ENCODE measurements at regions not wholly inside any gene's neighbourhood (a gene's known extent, or its start where the extent isn't known, plus 50 kb on each side); places are given as distances from the start of the nearest gene placed in this dataset.

GRCh38 chr5:58087905-58088304 is 372.0 kb downstream of the PLK2 start:
- no peak for TF ChIP-seq CTCF (IDR thresholded peaks at IDR 0.05; ENCODE audit: low read depth, low read length, missing control alignments)
- no peak for DNase-seq (ENCODE audit: low read depth)
- in situ Hi-C loops (cut with HindIII; ENCODE audit: low sequenced_read_pairs), result no loop called here
- H3K4me3 ChIP-seq (ENCODE audit: low read depth, low read length), result no peak overlapping the region

GRCh38 chr5:58087123-58087522 is 372.8 kb downstream of the PLK2 start:
- in situ Hi-C loops (cut with HindIII; ENCODE audit: low sequenced_read_pairs), result no loop called here
- TF ChIP-seq CTCF (IDR thresholded peaks at IDR 0.05; ENCODE audit: low read depth, low read length, missing control alignments), result no peak
- H3K4me3 ChIP-seq (ENCODE audit: low read depth, low read length), result no peak overlapping the region
- no peak for DNase-seq (ENCODE audit: low read depth)

GRCh38 chr5:58085800-58086199 is 374.1 kb downstream of the PLK2 start:
- TF ChIP-seq CTCF (IDR thresholded peaks at IDR 0.05; ENCODE audit: low read depth, low read length, missing control alignments), result no peak
- peak; percentile 23 for DNase-seq (ENCODE audit: low read depth)
- H3K4me3 ChIP-seq (ENCODE audit: low read depth, low read length), result no peak overlapping the region
- in situ Hi-C loops (cut with HindIII; ENCODE audit: low sequenced_read_pairs), result no loop called here

- in situ Hi-C loops (cut with HindIII; ENCODE audit: low sequenced_read_pairs), result no loop called here
- no peak for TF ChIP-seq CTCF (IDR thresholded peaks at IDR 0.05; ENCODE audit: low read depth, low read length, missing control alignments)
- DNase-seq (ENCODE audit: low read depth), result no peak
- no peak overlapping the region for H3K4me3 ChIP-seq (ENCODE audit: low read depth, low read length)
These were observed 378.5 kb downstream of the PLK2 start for GRCh38 chr5:58081435-58081834.

- no peak for DNase-seq (ENCODE audit: low read depth)
- no peak for TF ChIP-seq CTCF (IDR thresholded peaks at IDR 0.05; ENCODE audit: low read depth, low read length, missing control alignments)
These were observed 379.3 kb downstream of the PLK2 start for GRCh38 chr5:58080573-58080972.

GRCh38 chr5:58077966-58078365 is 381.9 kb downstream of the PLK2 start:
- DNase-seq (ENCODE audit: low read depth), result no peak
- no peak for TF ChIP-seq CTCF (IDR thresholded peaks at IDR 0.05; ENCODE audit: low read depth, low read length, missing control alignments)
- no peak overlapping the region for H3K4me3 ChIP-seq (ENCODE audit: low read depth, low read length)
- in situ Hi-C loops (cut with HindIII; ENCODE audit: low sequenced_read_pairs), result no loop called here

More at GRCh38 chr5:58080573-58080972, 379.3 kb downstream of the PLK2 start:
- H3K4me3 ChIP-seq (ENCODE audit: low read depth, low read length), result no peak overlapping the region
- in situ Hi-C loops (cut with HindIII; ENCODE audit: low sequenced_read_pairs), result no loop called here

- in situ Hi-C loops (cut with HindIII; ENCODE audit: low sequenced_read_pairs), result no loop called here
- no peak overlapping the region for H3K4me3 ChIP-seq (ENCODE audit: low read depth, low read length)
- no peak for DNase-seq (ENCODE audit: low read depth)
- no peak for TF ChIP-seq CTCF (IDR thresholded peaks at IDR 0.05; ENCODE audit: low read depth, low read length, missing control alignments)
These were observed 382.5 kb downstream of the PLK2 start for GRCh38 chr5:58077416-58077815.
